Adipose tissue (tissue), 3 donors: ENCODE measurements at regions not wholly inside any gene's neighbourhood (a gene's known extent, or its start where the extent isn't known, plus 50 kb on each side); places are given as distances from the start of the nearest gene placed in this dataset.

Source experiments
- H3K27ac ChIP-seq: one replicate; pipeline ENCODE4 v1.5.1; 2013; ENCODE audit warnings: low read depth, low read length
- WGBS, 3 donors: extraction: QIAGEN DNeasy Blood & Tissue Kit; methylation state at CpG; one replicate each; pipeline ENCODE4 v1.1.7; 2013; 5-methylcytosine and 5-hydroxymethylcytosine counted together
- donor health status: healthy with polysubstance abuse.
- donor health status: Bipolar disorder and iron deficiency.
- donor health status: healthy.

- 88 to 97% (median 94%) methylated on average over 1 of the region's 1 CpG for WGBS, 3 donors
These were observed 521.2 kb downstream of the ANKRD50 start for GRCh38 chr4:124191329-124191728.

GRCh38 chr4:124192544-124192943 is 520.0 kb downstream of the ANKRD50 start:
- 66 to 84% (median 81%) methylated on average over 2 of the region's 2 CpGs for WGBS, 3 donors

More at GRCh38 chr4:124191329-124191728, 521.2 kb downstream of the ANKRD50 start:
- H3K27ac ChIP-seq: no peak overlapping the region

GRCh38 chr4:124199185-124199584 is 513.3 kb downstream of the ANKRD50 start:
- no peak overlapping the region for H3K27ac ChIP-seq
- WGBS, 3 donors: 40 to 92% (median 91%) methylated on average over 2 of the region's 2 CpGs

More at GRCh38 chr4:124192544-124192943, 520.0 kb downstream of the ANKRD50 start:
- H3K27ac ChIP-seq: no peak overlapping the region

GRCh38 chr4:124199755-124200154 is 512.8 kb downstream of the ANKRD50 start:
- H3K27ac ChIP-seq: no peak overlapping the region
- 71 to 82% (median 76%) methylated on average over 4 of the region's 4 CpGs for WGBS, 3 donors

GRCh38 chr4:124201636-124202035 is 510.9 kb downstream of the ANKRD50 start:
- 66 to 94% (median 78%) methylated on average over 1 of the region's 1 CpG for WGBS, 3 donors
- H3K27ac ChIP-seq: no peak overlapping the region

- 11 to 21% (median 15%) methylated on average over 2 of the region's 2 CpGs for WGBS, 3 donors
- no peak overlapping the region for H3K27ac ChIP-seq
These were observed 510.4 kb downstream of the ANKRD50 start for GRCh38 chr4:124202099-124202498.

- no peak overlapping the region for H3K27ac ChIP-seq
- 57 to 80% (median 62%) methylated on average over 3 of the region's 3 CpGs for WGBS, 3 donors
These were observed 508.8 kb downstream of the ANKRD50 start for GRCh38 chr4:124203613-124204238.

- 57 to 89% (median 85%) methylated on average over 9 of the region's 9 CpGs for WGBS, 3 donors
- no peak overlapping the region for H3K27ac ChIP-seq
These were observed 505.5 kb downstream of the ANKRD50 start for GRCh38 chr4:124206779-124207605.

GRCh38 chr4:124209211-124209610 is 503.3 kb downstream of the ANKRD50 start:
- no peak overlapping the region for H3K27ac ChIP-seq
- 79 to 84% (median 79%) methylated on average over 3 of the region's 3 CpGs for WGBS, 3 donors

- WGBS, 3 donors: 50 to 85% (median 84%) methylated on average over 2 of the region's 2 CpGs
- H3K27ac ChIP-seq: no peak overlapping the region
These were observed 502.9 kb downstream of the ANKRD50 start for GRCh38 chr4:124209626-124210025.

GRCh38 chr4:124210746-124211145 is 501.8 kb downstream of the ANKRD50 start:
- H3K27ac ChIP-seq: no peak overlapping the region
- WGBS, 3 donors: 81 to 96% (median 91%) methylated on average over 2 of the region's 2 CpGs

GRCh38 chr4:124212815-124213630 is 499.5 kb downstream of the ANKRD50 start:
- 8 to 13% (median 11%) methylated on average over 3 of the region's 3 CpGs for WGBS, 3 donors
- H3K27ac ChIP-seq: no peak overlapping the region

- H3K27ac ChIP-seq: no peak overlapping the region
- 53 to 73% (median 70%) methylated on average over 1 of the region's 1 CpG for WGBS, 3 donors
These were observed 493.1 kb downstream of the ANKRD50 start for GRCh38 chr4:124219389-124219788.

GRCh38 chr4:124224256-124224655 is 488.3 kb downstream of the ANKRD50 start:
- 88 to 93% (median 91%) methylated on average over 1 of the region's 1 CpG for WGBS, 3 donors
- no peak overlapping the region for H3K27ac ChIP-seq

- H3K27ac ChIP-seq: no peak overlapping the region
These were observed 484.6 kb downstream of the ANKRD50 start for GRCh38 chr4:124227981-124228380.

- WGBS, 3 donors: 49 to 81% (median 78%) methylated on average over 2 of the region's 2 CpGs
- H3K27ac ChIP-seq: no peak overlapping the region
These were observed 482.3 kb downstream of the ANKRD50 start for GRCh38 chr4:124230268-124230667.

GRCh38 chr4:124234771-124235170 is 477.8 kb downstream of the ANKRD50 start:
- WGBS, 3 donors: 39 to 61% (median 53%) methylated on average over 2 of the region's 2 CpGs
- no peak overlapping the region for H3K27ac ChIP-seq

- 75 to 92% (median 81%) methylated on average over 3 of the region's 3 CpGs for WGBS, 3 donors
- no peak overlapping the region for H3K27ac ChIP-seq
These were observed 468.7 kb downstream of the ANKRD50 start for GRCh38 chr4:124243671-124244366.
